ENCODE measurements at regions not wholly inside any gene's neighbourhood (a gene's known extent, or its start where the extent isn't known, plus 50 kb on each side); places are given as distances from the start of the nearest gene placed in this dataset.

- DNase-seq (ENCODE audit: extremely low read depth, low read depth, low spot score) = no peak
Observed at GRCh38 chr2:128731994-128732650, 413.5 kb upstream of the HS6ST1 start.

- DNase-seq (ENCODE audit: extremely low read depth, low read depth, low spot score) = no peak
Observed at GRCh38 chr2:128732976-128733431, 414.3 kb upstream of the HS6ST1 start.

- DNase-seq (ENCODE audit: extremely low read depth, low read depth, low spot score) = no peak
Observed at GRCh38 chr2:128733450-128733849, 414.8 kb upstream of the HS6ST1 start.

- DNase-seq (ENCODE audit: extremely low read depth, low read depth, low spot score) = no peak
Observed at GRCh38 chr2:128734521-128735295, 416.0 kb upstream of the HS6ST1 start.

GRCh38 chr2:128735296-128735960 lies 416.8 kb upstream of the HS6ST1 start:
- no peak for DNase-seq (ENCODE audit: extremely low read depth, low read depth, low spot score)

GRCh38 chr2:128736046-128736688 lies 417.5 kb upstream of the HS6ST1 start:
- no peak for DNase-seq (ENCODE audit: extremely low read depth, low read depth, low spot score)

GRCh38 chr2:128736689-128737545 lies 418.2 kb upstream of the HS6ST1 start:
- DNase-seq (ENCODE audit: extremely low read depth, low read depth, low spot score) = peak; percentile 23

- no peak for DNase-seq (ENCODE audit: extremely low read depth, low read depth, low spot score)
Observed at GRCh38 chr2:128737546-128737826, 418.8 kb upstream of the HS6ST1 start.

- DNase-seq (ENCODE audit: extremely low read depth, low read depth, low spot score) = no peak
Observed at GRCh38 chr2:128738446-128739110, 419.9 kb upstream of the HS6ST1 start.

- DNase-seq (ENCODE audit: extremely low read depth, low read depth, low spot score) = no peak
Observed at GRCh38 chr2:128742467-128742866, 423.8 kb upstream of the HS6ST1 start.

- DNase-seq (ENCODE audit: extremely low read depth, low read depth, low spot score) = no peak
Observed at GRCh38 chr2:128745946-128746345, 427.3 kb upstream of the HS6ST1 start.

- DNase-seq (ENCODE audit: extremely low read depth, low read depth, low spot score) = no peak
Observed at GRCh38 chr2:128746356-128746755, 427.7 kb upstream of the HS6ST1 start.

GRCh38 chr2:128748336-128748735 lies 429.7 kb upstream of the HS6ST1 start:
- no peak for DNase-seq (ENCODE audit: extremely low read depth, low read depth, low spot score)

- no peak for DNase-seq (ENCODE audit: extremely low read depth, low read depth, low spot score)
Observed at GRCh38 chr2:128748835-128749605, 430.4 kb upstream of the HS6ST1 start.

- no peak for DNase-seq (ENCODE audit: extremely low read depth, low read depth, low spot score)
Observed at GRCh38 chr2:128750328-128751165, 431.9 kb upstream of the HS6ST1 start.

GRCh38 chr2:128751746-128752145 lies 433.1 kb upstream of the HS6ST1 start:
- no peak for DNase-seq (ENCODE audit: extremely low read depth, low read depth, low spot score)

- no peak for DNase-seq (ENCODE audit: extremely low read depth, low read depth, low spot score)
Observed at GRCh38 chr2:128752691-128753263, 434.1 kb upstream of the HS6ST1 start.

GRCh38 chr2:128753321-128753720 lies 434.7 kb upstream of the HS6ST1 start:
- DNase-seq (ENCODE audit: extremely low read depth, low read depth, low spot score) = no peak
